HG02642 (cell line): ENCODE measurements at regions not wholly inside any gene's neighbourhood (a gene's known extent, or its start where the extent isn't known, plus 50 kb on each side); places are given as distances from the start of the nearest gene placed in this dataset.

Source experiments
- ATAC-seq: cut with Tn5 transposase; IDR thresholded peaks from one replicate; pipeline ENCODE4 v1.9.1; 2021; ENCODE audit warnings: mild to moderate bottlenecking; ENCODE audit not compliant: unreplicated experiment, poor library complexity

DNA sequence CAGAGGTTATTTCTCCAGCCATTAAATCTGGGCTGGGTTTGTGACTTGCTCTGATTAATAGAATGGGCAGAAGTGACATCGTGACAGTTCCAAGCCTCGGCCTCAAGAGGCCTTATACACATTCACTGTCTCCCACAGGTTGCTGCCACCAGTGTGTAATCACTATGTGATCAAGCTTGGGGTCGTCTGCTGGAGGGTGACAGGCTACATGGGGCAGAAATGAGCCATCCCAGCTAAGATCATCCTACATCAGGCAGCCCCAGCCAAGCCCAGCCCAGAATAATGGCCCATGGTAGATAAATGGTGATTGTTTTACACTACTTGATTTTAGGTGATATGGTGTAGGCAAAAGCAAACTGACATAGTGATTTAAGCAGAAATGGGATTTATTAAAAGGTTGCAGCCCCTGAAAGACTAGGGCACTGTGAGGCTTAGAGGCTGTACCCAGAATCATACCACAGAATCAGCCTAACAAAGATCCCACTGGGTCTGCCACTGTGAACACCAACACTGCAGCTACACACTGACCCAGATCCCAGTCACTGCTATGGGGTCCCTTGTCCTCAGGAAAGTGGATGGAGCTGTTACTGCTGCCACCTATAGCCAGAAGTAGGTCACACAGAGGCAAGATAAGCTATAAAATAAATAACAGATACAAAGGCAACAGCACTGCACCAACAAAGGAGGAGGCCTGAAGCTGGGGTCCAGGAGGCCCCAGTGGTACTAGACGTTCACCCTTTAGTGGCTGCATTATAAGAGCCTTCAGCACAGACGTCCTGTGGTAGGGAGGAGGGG lies 159.6 kb upstream of the RBPJ start:
- no peak for ATAC-seq

DNA sequence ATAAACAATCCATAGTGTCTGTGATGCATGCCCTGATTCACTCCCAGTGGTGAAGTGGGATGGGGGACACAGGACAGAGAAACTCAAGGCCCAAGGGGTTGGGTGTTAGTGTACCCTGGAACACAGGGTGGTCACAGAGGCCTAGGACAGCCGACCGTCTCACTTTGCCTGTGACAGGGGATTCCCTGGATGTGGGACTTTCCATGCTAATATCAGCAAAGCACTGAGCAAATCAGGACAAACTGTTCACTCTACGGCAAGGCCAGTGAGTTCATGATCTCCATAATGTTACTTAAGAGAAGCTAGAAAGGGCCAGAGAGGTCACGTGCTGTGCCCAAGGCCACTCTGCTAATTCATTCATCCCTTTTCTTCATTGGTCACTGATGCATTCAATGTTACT lies 158.7 kb upstream of the RBPJ start:
- ATAC-seq, result peak; percentile 47

DNA sequence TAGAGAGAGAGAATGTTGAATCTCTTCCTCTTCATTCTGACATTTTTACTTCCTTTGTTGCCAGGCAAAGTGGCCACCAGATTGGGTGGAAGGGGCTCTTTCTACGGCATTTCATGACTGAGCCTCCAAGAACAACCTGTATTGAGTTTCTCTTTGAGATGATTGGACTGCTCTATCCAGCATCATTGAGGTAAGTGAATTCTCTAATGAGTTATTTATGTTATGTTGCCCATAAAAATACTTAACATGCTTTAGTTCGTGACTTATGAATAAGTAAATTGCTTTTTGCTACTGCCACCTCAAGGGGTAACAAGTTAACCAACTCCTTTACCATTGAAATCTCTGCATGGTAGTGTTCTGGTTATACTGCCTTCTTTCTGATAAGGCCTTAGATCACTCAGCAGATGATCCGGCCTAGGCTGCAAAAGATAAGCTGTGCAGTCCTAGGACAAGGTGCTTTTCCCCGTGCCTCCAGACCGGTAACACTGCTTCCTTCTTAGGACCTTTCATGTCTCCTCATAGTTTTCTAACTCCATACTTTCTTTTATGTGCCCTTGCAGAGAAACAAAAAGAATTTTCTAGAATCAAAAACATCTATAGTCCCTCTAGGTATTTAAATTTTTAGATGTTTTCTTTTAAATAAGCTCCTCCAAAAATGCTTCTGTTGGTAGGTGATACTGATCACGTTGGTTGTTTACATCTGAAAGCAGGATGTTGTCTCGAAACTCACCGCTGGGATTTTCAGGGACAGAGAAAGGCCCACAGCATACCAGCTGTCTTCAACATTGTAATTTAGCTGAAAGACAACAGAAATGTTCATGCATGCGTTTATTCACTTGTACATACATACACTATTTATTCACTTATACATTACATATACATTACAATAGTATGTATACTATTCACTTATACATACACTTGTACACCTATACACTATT lies 157.1 kb upstream of the RBPJ start:
- no peak for ATAC-seq

DNA sequence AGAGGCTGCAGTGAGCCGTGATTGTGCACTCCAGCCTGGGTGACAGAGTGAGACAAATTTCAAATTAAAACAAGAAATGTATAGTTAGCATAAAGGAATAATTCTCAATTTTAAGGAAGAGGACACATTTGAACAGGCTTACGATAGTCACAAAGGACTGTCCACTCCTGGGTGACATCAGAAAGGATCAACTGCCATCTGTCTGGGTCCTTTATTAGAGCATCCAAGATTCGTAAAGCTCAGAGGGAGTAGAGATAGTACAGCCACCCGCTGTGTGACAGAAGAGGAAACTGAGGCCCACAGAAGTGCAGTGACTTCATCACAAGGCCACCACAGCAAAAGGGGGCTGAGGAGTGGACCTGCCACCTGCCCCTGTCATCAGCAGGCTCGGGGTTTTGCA lies 149.3 kb upstream of the RBPJ start:
- ATAC-seq, result no peak

DNA sequence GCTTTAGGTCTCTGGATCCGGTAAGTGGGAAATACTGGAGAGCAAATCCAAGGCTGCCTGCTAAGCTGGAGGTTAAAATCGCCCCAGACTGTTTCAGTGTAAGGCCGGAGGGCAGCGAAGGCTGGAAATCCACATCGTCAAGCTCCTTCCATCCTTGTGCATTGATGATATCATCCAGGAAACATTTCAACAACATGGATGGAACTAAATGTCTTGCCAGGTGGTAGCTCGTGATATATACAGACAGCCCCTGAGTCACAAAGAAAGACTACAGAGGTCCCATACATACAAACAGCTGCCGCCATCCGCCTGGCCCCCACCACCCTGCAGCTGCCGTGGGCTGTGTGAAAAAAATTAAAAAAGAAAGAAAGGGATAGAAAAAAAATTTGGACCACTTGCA lies 148.9 kb upstream of the RBPJ start:
- no peak for ATAC-seq

DNA sequence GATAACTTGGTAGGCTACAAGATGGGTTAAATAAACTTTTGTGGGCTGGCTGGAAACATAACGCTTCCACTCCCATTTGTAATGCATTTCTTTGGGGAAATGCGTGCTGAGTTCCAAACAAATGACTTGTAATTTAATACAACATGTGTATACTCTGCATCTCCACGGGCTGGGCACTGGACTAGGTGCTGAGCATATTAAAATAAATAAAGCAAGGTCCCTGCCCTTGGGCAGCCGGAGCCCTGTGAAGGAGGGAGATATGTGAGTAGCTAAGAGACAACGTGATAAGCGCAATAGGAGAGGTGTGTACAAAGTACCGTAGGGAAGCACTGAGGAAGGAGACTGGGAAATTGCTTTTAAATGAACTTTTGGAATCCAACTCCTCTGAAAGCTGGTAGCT lies 147.2 kb upstream of the RBPJ start:
- ATAC-seq, result no peak

DNA sequence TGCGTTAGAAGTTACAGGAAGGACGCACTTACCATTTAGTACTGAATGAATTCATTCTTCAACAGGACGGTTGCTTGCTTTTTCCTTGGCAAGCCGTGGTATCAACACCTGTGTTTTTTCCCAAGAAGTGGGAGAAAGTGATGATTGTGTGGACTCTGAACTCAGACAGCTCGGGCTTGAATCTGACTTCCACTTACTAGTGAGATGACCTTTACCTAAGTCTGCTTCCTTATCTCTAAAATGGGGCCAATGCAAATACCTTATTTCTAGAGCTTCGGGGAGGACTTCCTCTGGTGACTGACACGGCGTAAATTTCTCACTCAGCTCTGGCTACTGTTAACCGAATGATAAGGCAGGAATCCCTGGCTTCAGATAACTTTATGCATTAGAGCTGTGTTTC lies 146.8 kb upstream of the RBPJ start:
- no peak for ATAC-seq

DNA sequence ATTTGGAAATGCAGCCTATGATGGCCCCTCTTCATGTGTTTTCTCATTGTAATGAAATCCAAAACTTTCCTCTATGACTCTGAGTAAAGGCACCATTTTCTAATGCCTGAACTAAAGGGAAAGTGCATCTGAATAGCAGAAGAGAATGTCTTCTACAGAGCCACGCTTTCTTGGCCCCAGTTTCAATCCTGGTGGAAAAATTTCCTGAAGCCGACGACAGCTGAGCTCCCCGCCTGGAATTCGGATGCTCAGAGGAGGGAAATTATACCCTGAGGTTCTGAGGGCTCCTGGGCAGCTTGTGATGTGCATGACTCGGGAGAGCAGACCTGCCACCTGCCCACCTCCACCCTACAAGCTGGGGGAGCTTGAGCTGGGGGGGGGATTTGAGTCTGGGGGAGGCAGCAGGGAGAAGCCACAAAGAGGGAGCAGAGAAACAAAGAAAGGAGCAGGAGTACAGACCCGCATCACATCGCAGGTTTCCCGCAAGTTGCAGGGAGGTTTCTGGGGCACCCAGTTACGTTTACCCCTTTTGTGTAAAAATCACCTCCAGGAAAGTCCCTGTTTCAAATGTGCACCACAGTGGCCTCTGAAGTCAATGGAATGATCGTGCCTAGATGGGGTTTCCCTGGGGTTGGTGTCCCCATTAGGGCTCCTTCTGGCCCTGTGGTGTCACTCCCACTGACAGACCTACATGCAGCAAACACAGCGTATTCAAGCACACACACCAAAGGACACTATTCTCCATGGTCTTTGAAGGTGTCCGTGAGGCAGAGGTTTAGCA lies 145.6 kb upstream of the RBPJ start:
- peak; percentile 53 for ATAC-seq

DNA sequence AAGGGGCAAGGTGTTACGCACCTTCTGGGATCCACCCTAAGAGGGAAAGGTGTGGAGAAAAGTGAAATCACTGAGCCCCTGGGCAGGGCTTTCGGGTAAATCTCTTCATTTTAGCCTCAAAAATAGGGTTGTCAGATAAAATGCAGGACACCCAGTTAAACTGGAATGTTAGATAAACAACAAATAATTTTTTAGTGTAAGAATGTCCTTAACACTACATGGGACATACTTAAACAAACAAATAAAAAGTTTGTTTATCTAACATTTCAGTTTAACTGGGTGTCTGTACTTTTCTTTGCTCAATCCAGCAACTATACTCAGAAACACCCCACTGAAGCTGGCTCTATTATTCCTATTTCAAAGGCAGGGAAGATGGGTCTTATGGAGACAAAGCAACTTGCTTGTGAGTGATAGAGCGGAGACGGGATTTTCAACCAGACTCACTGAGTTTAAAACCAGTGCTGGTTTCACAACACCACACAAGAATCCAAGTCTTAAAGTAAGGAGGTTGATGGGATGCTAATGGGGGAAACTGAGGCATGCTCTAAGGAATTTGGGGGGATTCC lies 144.8 kb upstream of the RBPJ start:
- no peak for ATAC-seq

DNA sequence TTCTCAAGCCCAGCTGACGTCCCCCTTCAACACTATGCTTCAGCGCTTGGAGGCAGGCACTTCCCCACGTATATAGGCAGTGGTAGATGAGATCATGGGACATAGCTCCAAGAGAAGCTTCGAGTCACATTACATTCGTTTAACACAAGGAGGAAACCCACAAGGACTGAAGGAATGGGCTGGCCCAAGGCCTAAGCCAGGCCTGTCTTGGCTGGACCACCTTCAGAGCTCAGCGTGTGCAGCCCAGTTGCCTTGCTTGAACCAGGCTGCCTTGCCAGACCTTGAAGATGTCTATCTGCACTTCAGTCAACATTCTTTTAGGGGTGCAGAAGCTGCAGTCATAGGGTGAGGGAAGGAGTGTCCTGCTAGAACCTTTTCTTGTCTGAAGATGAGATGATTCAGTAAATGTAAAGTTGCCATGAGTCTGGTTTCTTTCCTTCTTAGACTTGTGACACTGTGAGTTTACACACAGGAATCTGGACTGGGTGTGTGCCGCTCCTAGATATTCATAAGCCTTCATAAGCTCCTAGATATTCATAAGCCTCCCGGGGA lies 144.1 kb upstream of the RBPJ start:
- ATAC-seq, result no peak

DNA sequence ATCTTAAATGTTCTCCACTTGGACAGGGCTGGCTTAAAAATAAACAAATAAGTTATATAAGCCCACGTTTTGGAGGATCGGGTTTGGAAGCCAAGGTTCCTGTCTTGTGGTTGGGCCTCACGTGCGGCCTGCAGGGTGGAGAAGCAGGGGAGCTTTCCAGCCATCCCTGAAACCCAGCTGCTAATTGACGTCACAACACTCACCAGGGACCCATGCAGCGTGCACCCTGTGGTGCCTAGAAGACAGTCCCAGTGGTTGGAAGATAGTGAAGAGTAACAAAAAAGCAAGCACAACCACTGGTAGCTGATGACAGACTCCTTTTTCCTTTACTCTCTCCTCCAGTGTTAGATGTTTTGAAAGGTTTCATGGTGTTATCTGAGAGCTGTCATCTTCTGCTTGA lies 142.0 kb upstream of the RBPJ start:
- peak; percentile 9 for ATAC-seq

DNA sequence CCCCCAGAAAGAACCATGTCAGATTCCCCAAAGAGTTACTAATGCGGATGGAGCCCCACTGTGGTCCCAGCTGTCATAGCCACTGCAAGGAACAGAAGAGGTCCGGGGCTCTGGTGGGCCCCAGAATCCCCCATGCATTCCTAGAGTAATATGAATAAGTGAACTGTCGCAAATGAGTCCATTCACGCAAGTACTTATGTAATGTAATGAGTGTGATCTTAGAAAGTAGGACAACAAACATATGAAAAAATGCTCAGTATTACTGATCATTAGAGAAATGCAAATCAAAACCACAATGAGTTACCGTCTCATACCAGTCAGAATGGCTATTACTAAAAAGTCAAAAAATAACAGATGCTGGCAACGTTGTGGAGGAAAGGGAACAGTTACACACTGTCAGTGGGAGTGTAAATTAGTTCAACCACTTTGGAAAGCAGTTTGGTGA lies 141.5 kb upstream of the RBPJ start:
- ATAC-seq, result peak; percentile 82

DNA sequence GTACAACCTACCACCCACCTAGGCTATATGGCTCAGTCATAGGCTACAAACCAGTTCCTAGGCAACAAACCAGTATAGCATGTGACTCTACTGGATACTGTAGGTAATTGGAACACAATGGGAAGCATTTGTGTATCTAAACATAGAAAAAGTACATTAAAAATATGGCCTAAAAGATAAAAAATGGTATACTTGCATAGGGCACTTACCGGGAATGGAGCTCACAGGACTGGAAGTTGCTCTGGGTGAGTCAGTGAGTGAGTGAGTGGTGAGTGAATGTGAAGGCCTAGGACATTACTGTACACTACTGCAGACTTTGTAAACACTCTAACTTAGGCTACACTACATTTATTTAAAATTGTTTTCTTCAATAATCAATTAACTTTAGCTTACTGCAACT lies 139.2 kb upstream of the RBPJ start:
- no peak for ATAC-seq

DNA sequence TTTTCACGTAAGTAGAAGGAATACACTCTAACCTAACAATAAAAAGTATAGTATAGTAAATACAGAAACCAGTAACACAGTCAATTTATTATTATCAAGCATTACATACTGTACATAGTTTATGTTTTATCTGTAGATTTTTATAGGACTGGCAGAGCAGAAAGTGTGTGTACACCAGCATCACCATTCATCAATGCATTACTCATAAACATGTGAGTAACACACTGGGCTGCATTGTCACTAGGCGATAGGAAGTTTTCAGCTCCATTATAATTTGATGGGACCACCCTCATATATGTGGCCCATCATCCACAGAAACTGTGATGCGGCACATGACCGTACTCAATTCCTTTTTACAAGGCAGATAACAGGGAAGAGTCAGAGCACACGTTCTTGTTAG lies 137.8 kb upstream of the RBPJ start:
- no peak for ATAC-seq

DNA sequence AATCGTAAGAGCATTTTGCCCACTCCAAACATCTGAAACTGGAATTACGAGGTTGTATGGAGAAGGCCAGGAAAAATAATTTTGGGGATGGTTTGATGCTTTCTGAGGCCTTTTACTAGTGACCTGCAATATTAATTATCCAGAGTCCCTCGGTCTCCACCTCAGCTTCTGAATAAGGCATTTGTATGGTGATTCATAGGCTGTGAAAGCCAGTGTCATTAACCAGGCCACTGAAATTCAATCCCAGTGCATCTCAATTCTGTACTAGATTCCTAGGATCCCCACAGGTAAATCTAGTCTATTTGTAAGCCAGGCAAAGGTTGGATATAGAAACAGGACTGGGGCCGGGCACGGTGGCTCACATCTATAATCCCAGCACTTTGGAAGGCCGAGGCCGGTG lies 135.4 kb upstream of the RBPJ start:
- ATAC-seq, result no peak

DNA sequence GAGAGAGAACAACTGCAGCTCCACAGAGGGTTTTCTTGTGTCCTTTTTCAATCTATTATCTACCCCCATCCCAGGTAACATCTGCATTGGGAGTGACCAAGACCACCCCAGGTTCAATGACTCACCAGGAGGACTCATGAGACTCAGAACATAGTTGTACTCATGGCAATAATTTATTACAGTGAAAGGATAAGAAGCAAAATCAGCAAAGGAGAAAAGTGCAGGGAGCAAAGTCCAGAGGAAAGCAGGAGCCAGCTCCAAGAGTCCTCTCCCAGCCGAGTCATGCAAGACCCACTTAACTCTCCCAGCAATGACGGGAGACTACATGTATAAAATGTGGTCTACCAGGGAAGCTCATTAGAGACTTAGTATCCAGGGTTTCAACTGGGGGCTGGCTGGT lies 129.5 kb upstream of the RBPJ start:
- no peak for ATAC-seq

DNA sequence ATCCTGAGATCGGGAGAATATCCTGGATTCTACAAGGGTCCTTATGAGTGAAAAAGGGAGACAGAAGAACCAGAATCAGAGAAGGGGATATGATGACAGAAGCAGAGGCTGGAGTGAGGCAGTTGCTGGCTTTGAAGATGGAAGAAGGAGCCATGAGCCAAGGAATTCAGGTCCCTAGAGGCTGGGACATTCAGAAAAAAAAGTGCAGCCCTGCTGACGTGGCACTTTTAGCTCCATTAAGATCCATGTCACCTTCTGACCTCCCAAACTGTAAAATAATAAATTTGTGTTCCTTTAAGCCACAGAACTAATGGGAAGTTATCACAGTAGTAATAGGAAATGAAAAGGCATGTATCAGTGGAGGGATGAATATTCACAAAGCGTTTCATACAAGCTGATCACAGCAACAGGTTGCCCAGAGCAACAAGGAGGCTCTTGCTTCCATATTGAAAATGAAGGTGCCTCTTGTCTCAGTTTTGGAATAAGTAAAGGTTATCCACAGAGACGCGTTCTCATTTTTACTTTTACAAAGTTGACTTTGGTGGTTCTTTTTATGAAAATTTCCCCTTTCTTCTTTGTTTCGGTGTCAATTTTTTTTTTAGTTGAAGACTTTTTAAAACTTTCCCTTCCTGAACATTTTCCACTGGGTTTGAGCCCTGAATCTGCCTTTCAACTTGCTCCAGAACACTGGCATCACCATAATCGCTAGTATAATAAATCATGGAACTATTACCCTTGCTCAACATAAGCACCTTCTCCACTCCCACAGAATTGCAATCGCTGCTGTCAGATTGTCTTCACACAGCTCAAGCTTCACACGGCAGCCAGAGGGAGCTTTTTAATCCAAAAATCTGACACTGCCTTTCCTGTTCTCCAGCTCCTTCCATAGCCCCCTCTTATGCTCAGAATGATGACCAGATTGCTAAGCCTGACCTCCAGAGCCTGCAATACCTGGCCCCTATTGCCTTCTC lies 127.6 kb upstream of the RBPJ start:
- ATAC-seq, result peak; percentile 44

DNA sequence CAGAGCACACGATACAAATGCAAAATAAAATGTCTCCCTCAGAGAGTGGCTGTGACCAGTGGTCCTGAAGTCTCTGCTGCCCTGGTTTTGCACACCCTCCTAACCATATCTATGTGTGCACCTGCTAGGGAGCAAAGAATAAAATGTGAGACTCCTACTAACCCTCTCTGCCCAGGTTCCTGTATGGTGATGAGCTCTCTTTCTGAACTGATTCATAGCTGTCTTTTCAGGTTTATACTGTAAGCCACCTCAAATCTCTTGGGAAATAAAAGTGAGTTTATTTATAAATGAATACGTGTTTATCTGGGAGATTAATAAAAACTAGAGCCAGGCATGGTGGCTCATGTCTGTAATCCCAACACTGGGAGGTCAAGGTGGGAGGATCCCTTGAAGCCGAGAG lies 126.0 kb upstream of the RBPJ start:
- peak; percentile 51 for ATAC-seq

DNA sequence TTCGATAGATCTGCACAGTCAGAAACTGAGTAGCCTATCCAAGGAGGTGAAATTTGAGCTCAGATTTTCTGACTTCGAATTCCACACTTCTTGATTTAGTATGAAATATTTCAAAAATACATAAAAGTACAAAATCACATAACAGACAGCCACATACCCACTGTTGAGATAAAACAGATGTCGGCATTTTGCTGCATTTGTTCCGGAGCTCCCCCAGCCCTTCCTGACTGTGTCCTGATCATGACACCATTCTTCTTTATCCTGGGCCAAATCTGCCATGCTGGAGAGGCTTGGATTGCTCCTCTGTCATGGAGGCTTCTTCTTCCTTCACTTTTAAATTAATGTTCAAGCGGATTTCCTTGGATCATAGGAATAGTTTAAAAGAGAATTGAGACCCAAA lies 124.2 kb upstream of the RBPJ start:
- no peak for ATAC-seq
